Prostate gland (tissue), 2 donors: ENCODE measurements at regions not wholly inside any gene's neighbourhood (a gene's known extent, or its start where the extent isn't known, plus 50 kb on each side); places are given as distances from the start of the nearest gene placed in this dataset.

Experiments used
- CTCF ChIP-seq, 4 experiments: fragments of 200-600 bp in 2 of 4; fragments of 450-650 bp in 2 of 4; sonication (generic) in 2 of 4; IDR thresholded peaks; 1 replicate in 3 of 4; 2 replicates in 1 of 4; pipeline ENCODE4 v1.5.1; 2016 to 2019; ENCODE audit warnings: antibody characterized with exemption in 4 of 4, mild to moderate bottlenecking in 2 of 4, moderate library complexity in 2 of 4
- POLR2A ChIP-seq: fragments of 450-650 bp; IDR thresholded peaks from one replicate; pipeline ENCODE4 v1.6.1; 2016; ENCODE audit warnings: antibody characterized with exemption, mild to moderate bottlenecking

GRCh38 chr7:25068502-25069213 lies 56.4 kb downstream of the CYCS start:
- TF ChIP-seq CTCF (IDR thresholded peaks at IDR 0.05) (no peak), POLR2A (no peak)
